ENCODE measurements at regions not wholly inside any gene's neighbourhood (a gene's known extent, or its start where the extent isn't known, plus 50 kb on each side); places are given as distances from the start of the nearest gene placed in this dataset.

DNA sequence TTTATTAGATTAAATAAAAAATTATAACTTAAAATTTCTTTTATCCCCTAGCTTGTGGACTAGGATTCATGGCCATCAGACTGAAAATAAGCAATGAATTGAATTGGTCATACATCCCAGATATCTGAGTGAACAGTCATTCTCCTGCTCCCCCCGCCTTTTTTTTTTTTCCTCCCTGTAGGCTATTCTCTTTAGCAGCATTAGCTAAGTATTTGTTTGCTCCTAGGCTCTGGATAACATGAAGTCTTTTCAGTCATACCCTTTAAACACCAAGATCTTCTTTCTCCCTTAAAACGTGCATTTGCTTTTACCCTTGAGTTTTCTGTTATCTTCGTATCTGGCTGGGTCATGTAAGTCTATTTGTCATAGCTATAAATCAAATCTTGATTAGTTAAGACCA, 866.7 kb upstream of the SPRY2 start:
- in situ Hi-C loops (cut with MboI; ENCODE audit: low sequenced_read_pairs), result no loop called here

More for the DNA sequence above, 866.7 kb upstream of the SPRY2 start:
- H3K9me1 ChIP-seq (ENCODE audit: insufficient read depth, low read length), result no peaks in the 10 kb centered on the region
- H3K9me3 ChIP-seq (ENCODE audit: control insufficient read depth, insufficient read depth, low read length), result peaks cover 2% of the 10 kb centered on the region; the same call in 1 of the 2 replicates
- no peaks in the 10 kb centered on the region for H3K36me3 ChIP-seq (ENCODE audit: control insufficient read depth, insufficient read depth, low read length)
- no peak overlapping the region for H2BK20ac ChIP-seq (ENCODE audit: low read depth, low read length)
- H3K56ac ChIP-seq (ENCODE audit: extremely low read depth, insufficient read depth, low read length), result no peak overlapping the region
- no peak overlapping the region for H2AK9ac ChIP-seq (replicated peaks; ENCODE audit: low read depth, low read length, poor library complexity)
- no peak overlapping the region for H3K4me3 ChIP-seq (ENCODE audit: insufficient read depth, low read depth, low read length)
- no peak overlapping the region for H2AFZ ChIP-seq (replicated peaks; ENCODE audit: low read length, poor library complexity)
- H2BK15ac ChIP-seq (ENCODE audit: low read depth, low read length), result no peak overlapping the region
- no peak overlapping the region for H3K23ac ChIP-seq (ENCODE audit: low read depth, low read length)
- no TSS peak for BruUV-seq (replicated peaks)
- H3K14ac ChIP-seq (replicated peaks; ENCODE audit: low read depth, low read length), result no peak overlapping the region
- no peaks in the 10 kb centered on the region for H3K4me1 ChIP-seq (ENCODE audit: control insufficient read depth, insufficient read depth, low read length)
- TF ChIP-seq, protein P1, sequence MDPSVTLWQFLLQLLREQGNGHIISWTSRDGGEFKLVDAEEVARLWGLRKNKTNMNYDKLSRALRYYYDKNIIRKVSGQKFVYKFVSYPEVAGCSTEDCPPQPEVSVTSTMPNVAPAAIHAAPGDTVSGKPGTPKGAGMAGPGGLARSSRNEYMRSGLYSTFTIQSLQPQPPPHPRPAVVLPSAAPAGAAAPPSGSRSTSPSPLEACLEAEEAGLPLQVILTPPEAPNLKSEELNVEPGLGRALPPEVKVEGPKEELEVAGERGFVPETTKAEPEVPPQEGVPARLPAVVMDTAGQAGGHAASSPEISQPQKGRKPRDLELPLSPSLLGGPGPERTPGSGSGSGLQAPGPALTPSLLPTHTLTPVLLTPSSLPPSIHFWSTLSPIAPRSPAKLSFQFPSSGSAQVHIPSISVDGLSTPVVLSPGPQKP (IDR thresholded peaks at IDR 0.05; ENCODE audit: borderline replicate concordance, low read depth, low read length), result no peak
- TF ChIP-seq POLR2A (IDR thresholded peaks at IDR 0.05; ENCODE audit: low read depth, low read length), result no peak
- TF ChIP-seq MAZ (IDR thresholded peaks at IDR 0.05; ENCODE audit: borderline replicate concordance, low read depth, low read length), result no peak
- no peak overlapping the region for H2BK5ac ChIP-seq (ENCODE audit: low read depth, low read length, poor library complexity, severe bottlenecking)
- no CpG with 5 or more reads among the region's 3 CpGs for WGBS, 2 experiments (ENCODE audit: extremely low coverage in 2 of 2, insufficient read length in 1 of 2)
- H4K20me1 ChIP-seq (ENCODE audit: insufficient read depth, low read length), result no peaks in the 10 kb centered on the region
- no peak overlapping the region for H3K4ac ChIP-seq (ENCODE audit: low read depth, low read length)
- no peak overlapping the region for H2AK5ac ChIP-seq (ENCODE audit: low read depth, low read length)
- no peaks in the 10 kb centered on the region for H3K79me1 ChIP-seq (ENCODE audit: low read depth in 1 of 2, low read length in 2 of 2)
- POLR2A ChIA-PET (ENCODE audit: unreplicated experiment), result no interaction called here
- no peak overlapping the region for H3K18ac ChIP-seq (ENCODE audit: low read depth, low read length)
- no peak overlapping the region for H3K27ac ChIP-seq (ENCODE audit: insufficient read depth, low read length)
- no peak overlapping the region for H4K91ac ChIP-seq (ENCODE audit: insufficient read depth, low read depth, low read length)
- H4K5ac ChIP-seq (ENCODE audit: low read depth, low read length), result no peak overlapping the region
- H3K4me2 ChIP-seq (ENCODE audit: low read depth, low read length), result no peak overlapping the region
- DNase-seq (no peak), ATAC-seq (ENCODE audit: low read depth) (no peak)
- no peak overlapping the region for H3K9ac ChIP-seq (ENCODE audit: low read depth, low read length)
- H2BK120ac ChIP-seq (ENCODE audit: low read depth, low read length), result no peak overlapping the region
- CTCF ChIA-PET, result no interaction called here
- dilution Hi-C loops (cut with HindIII; ENCODE audit: low sequenced_read_pairs, unreplicated experiment) (no loop called here), intact Hi-C loops (cut with micrococcal nuclease) (no loop called here)
- no peaks in the 10 kb centered on the region for H3K27me3 ChIP-seq (ENCODE audit: control insufficient read depth, insufficient read depth, low read length)
- H4K8ac ChIP-seq (ENCODE audit: low read depth in 2 of 2, low read length in 2 of 2), result no peak overlapping the region

Data from IMR-90 (cell line).